Activated CD4-positive, alpha-beta T cell treated with anti-CD3 and anti-CD28 coated beads for 36 hours (primary cell): ENCODE measurements at regions not wholly inside any gene's neighbourhood (a gene's known extent, or its start where the extent isn't known, plus 50 kb on each side); places are given as distances from the start of the nearest gene placed in this dataset.
"Not testable (repeated sequence)": the region's sequence is repeated elsewhere in the genome, so short reads cannot be mapped to it uniquely, and the experiment has no call there.

Source experiments
- ATAC-seq: fragments of 200-7000 bp; cut with Tn5 transposase; one replicate; pipeline ENCODE4 v1.10.0; 2021; ENCODE audit warnings: mild to moderate bottlenecking, moderate library complexity
- CTCF ChIA-PET: fragments of 350-600 bp; sonication (Branson Sonifier 250); formaldehyde crosslinking; loops from one replicate; lab custom pipeline; 2021; ENCODE audit warnings: antibody characterized with exemption; lab: Charles Lee
- POLR2A ChIA-PET: fragments of 350-600 bp; sonication (Branson Sonifier 250); formaldehyde crosslinking; loops from one replicate; lab custom pipeline; 2021; ENCODE audit warnings: antibody characterized with exemption, inconsistent platforms; lab: Charles Lee
- DNase-seq: peaks from one replicate; pipeline ENCODE4 v3.0.0-alpha.2; 2020
- H3K27ac Mint-ChIP-seq: one replicate; pipeline ENCODE4 v1.8.0; 2021; ENCODE audit warnings: mixed read lengths
- H3K27me3 Mint-ChIP-seq: one replicate; pipeline ENCODE4 v1.8.0; 2021; ENCODE audit warnings: mixed read lengths
- H3K36me3 Mint-ChIP-seq: one replicate; pipeline ENCODE4 v1.8.0; 2021; ENCODE audit warnings: low read depth, mixed read lengths
- H3K4me1 Mint-ChIP-seq: one replicate; pipeline ENCODE4 v1.8.0; 2021; ENCODE audit warnings: mixed read lengths
- H3K4me3 Mint-ChIP-seq: one replicate; pipeline ENCODE4 v1.8.0; 2021; ENCODE audit warnings: mild to moderate bottlenecking, moderate library complexity, mixed read lengths
- H3K9me3 Mint-ChIP-seq: one replicate; pipeline ENCODE4 v1.8.0; 2021; ENCODE audit warnings: low read depth, mixed read lengths
- intact Hi-C, 2 experiments: fragments of 100-400 bp; cut with DNase I in 1 of 2; cut with micrococcal nuclease in 1 of 2; formaldehyde crosslinking; loops; one replicate each; pipeline versions ENCODE4 v1.14.2 to v1.15.1; 2022 to 2024; cut with DNase I, micrococcal nuclease

GRCh38 chr7:93708255-93708654 is 133.7 kb upstream of the CALCR start:
- H3K9me3 Mint-ChIP-seq, intact Hi-C loops, POLR2A ChIA-PET, DNase-seq, H3K27ac Mint-ChIP-seq, ATAC-seq, H3K4me3 Mint-ChIP-seq, H3K4me1 Mint-ChIP-seq, H3K27me3 Mint-ChIP-seq, H3K36me3 Mint-ChIP-seq, CTCF ChIA-PET: not testable (repeated sequence)

- ChIA-PET CTCF (no interaction called here), POLR2A (no interaction called here)
Observed at GRCh38 chr7:93707249-93707648, 132.7 kb upstream of the CALCR start.

GRCh38 chr7:93706162-93706561 is 131.6 kb upstream of the CALCR start:
- H3K9me3 Mint-ChIP-seq, H3K4me1 Mint-ChIP-seq, H3K36me3 Mint-ChIP-seq, POLR2A ChIA-PET, H3K27me3 Mint-ChIP-seq, ATAC-seq, H3K4me3 Mint-ChIP-seq, CTCF ChIA-PET, intact Hi-C loops, H3K27ac Mint-ChIP-seq, DNase-seq: not testable (repeated sequence)

More at GRCh38 chr7:93707249-93707648, 132.7 kb upstream of the CALCR start:
- Mint-ChIP-seq H3K4me1 (no peaks in the 10 kb centered on the region), H3K27ac (no peak overlapping the region), H3K4me3 (no peak overlapping the region), H3K36me3 (no peaks in the 10 kb centered on the region), H3K27me3 (no peaks in the 10 kb centered on the region), H3K9me3 (peaks cover 2% of the 10 kb centered on the region)
- DNase-seq = no peak
- ATAC-seq = no peak
- intact Hi-C loops = no loop called here

- H3K27ac Mint-ChIP-seq = no peak overlapping the region
- no peak overlapping the region for H3K4me3 Mint-ChIP-seq
- H3K36me3 Mint-ChIP-seq = no peaks in the 10 kb centered on the region
- intact Hi-C loops = no loop called here
- CTCF ChIA-PET = no interaction called here
- no peaks in the 10 kb centered on the region for H3K27me3 Mint-ChIP-seq
- POLR2A ChIA-PET = no interaction called here
- no peak for ATAC-seq
- H3K9me3 Mint-ChIP-seq = peaks cover 2% of the 10 kb centered on the region
- no peaks in the 10 kb centered on the region for H3K4me1 Mint-ChIP-seq
- no peak for DNase-seq
Observed at GRCh38 chr7:93704217-93704616, 129.7 kb upstream of the CALCR start.

GRCh38 chr7:93697901-93698300 is 123.4 kb upstream of the CALCR start:
- CTCF ChIA-PET = no interaction called here
- H3K4me1 Mint-ChIP-seq = no peaks in the 10 kb centered on the region
- intact Hi-C loops = no loop called here
- ATAC-seq (no peak), DNase-seq (no peak)
- POLR2A ChIA-PET = no interaction called here
- H3K27ac Mint-ChIP-seq = no peak overlapping the region
- H3K9me3 Mint-ChIP-seq = no peaks in the 10 kb centered on the region
- H3K4me3 Mint-ChIP-seq = no peak overlapping the region
- H3K36me3 Mint-ChIP-seq = no peaks in the 10 kb centered on the region
- H3K27me3 Mint-ChIP-seq = no peaks in the 10 kb centered on the region

- no peak for ATAC-seq
- ChIA-PET POLR2A (no interaction called here), CTCF (no interaction called here)
- H3K27ac Mint-ChIP-seq = no peak overlapping the region
- intact Hi-C loops = no loop called here
- H3K9me3 Mint-ChIP-seq = no peaks in the 10 kb centered on the region
- H3K4me1 Mint-ChIP-seq = no peaks in the 10 kb centered on the region
- H3K4me3 Mint-ChIP-seq = no peak overlapping the region
- no peak for DNase-seq
- H3K27me3 Mint-ChIP-seq = no peaks in the 10 kb centered on the region
- no peaks in the 10 kb centered on the region for H3K36me3 Mint-ChIP-seq
Observed at GRCh38 chr7:93693796-93694195, 119.3 kb upstream of the CALCR start.

GRCh38 chr7:93690021-93690420 is 115.5 kb upstream of the CALCR start:
- H3K27me3 Mint-ChIP-seq = no peaks in the 10 kb centered on the region
- DNase-seq (no peak), ATAC-seq (no peak)
- POLR2A ChIA-PET = no interaction called here
- H3K36me3 Mint-ChIP-seq = no peaks in the 10 kb centered on the region
- intact Hi-C loops = no loop called here
- no peak overlapping the region for H3K27ac Mint-ChIP-seq
- no peak overlapping the region for H3K4me3 Mint-ChIP-seq
- no peaks in the 10 kb centered on the region for H3K9me3 Mint-ChIP-seq
- CTCF ChIA-PET = no interaction called here
- H3K4me1 Mint-ChIP-seq = no peaks in the 10 kb centered on the region

GRCh38 chr7:93678185-93678584 is 103.7 kb upstream of the CALCR start:
- Mint-ChIP-seq H3K4me3 (no peak overlapping the region), H3K9me3 (no peaks in the 10 kb centered on the region), H3K36me3 (no peaks in the 10 kb centered on the region), H3K27ac (no peak overlapping the region), H3K27me3 (peaks cover 2% of the 10 kb centered on the region), H3K4me1 (no peaks in the 10 kb centered on the region)
- intact Hi-C loops = no loop called here
- ChIA-PET CTCF (no interaction called here), POLR2A (no interaction called here)
- DNase-seq (no peak), ATAC-seq (no peak)

- no peak for ATAC-seq
- ChIA-PET CTCF (no interaction called here), POLR2A (no interaction called here)
- intact Hi-C loops = no loop called here
- DNase-seq = no peak
- Mint-ChIP-seq H3K27me3 (no peaks in the 10 kb centered on the region), H3K4me1 (no peaks in the 10 kb centered on the region), H3K9me3 (no peaks in the 10 kb centered on the region), H3K36me3 (no peaks in the 10 kb centered on the region), H3K4me3 (no peak overlapping the region), H3K27ac (no peak overlapping the region)
Observed at GRCh38 chr7:93663561-93664299, 89.2 kb upstream of the CALCR start.

GRCh38 chr7:93658163-93658562 is 83.6 kb upstream of the CALCR start:
- POLR2A ChIA-PET, H3K4me1 Mint-ChIP-seq, CTCF ChIA-PET, ATAC-seq, DNase-seq, intact Hi-C loops, H3K27me3 Mint-ChIP-seq, H3K36me3 Mint-ChIP-seq, H3K4me3 Mint-ChIP-seq, H3K27ac Mint-ChIP-seq, H3K9me3 Mint-ChIP-seq: not testable (repeated sequence)

GRCh38 chr7:93651603-93652159 is 77.2 kb upstream of the CALCR start:
- Mint-ChIP-seq H3K4me1 (no peaks in the 10 kb centered on the region), H3K9me3 (no peaks in the 10 kb centered on the region), H3K27me3 (no peaks in the 10 kb centered on the region), H3K27ac (no peak overlapping the region), H3K4me3 (no peak overlapping the region), H3K36me3 (no peaks in the 10 kb centered on the region)
- ATAC-seq (no peak), DNase-seq (no peak)
- intact Hi-C loops = no loop called here
- ChIA-PET POLR2A (no interaction called here), CTCF (interaction anchor here (1.0 kb wide), 1 partner anchor 11 kb away, joined by 3 read pairs; no protein-coding TSS in a partner anchor)

GRCh38 chr7:93646538-93646937 is 72.0 kb upstream of the CALCR start:
- Mint-ChIP-seq H3K4me1 (no peaks in the 10 kb centered on the region), H3K27ac (no peak overlapping the region), H3K9me3 (no peaks in the 10 kb centered on the region), H3K27me3 (no peaks in the 10 kb centered on the region), H3K36me3 (no peaks in the 10 kb centered on the region), H3K4me3 (no peak overlapping the region)
- ATAC-seq (no peak), DNase-seq (no peak)
- ChIA-PET POLR2A (no interaction called here), CTCF (no interaction called here)
- intact Hi-C loops = no loop called here
